Transverse colon (tissue), 4 donors: ENCODE measurements at regions not wholly inside any gene's neighbourhood (a gene's known extent, or its start where the extent isn't known, plus 50 kb on each side); places are given as distances from the start of the nearest gene placed in this dataset.

Experiments used
- EP300 ChIP-seq: sonication (generic); formaldehyde crosslinking; IDR thresholded peaks from one replicate; pipeline ENCODE4 v1.6.1; 2017; ENCODE audit warnings: antibody characterized with exemption, low read depth
- POLR2A ChIP-seq: fragments of 450-650 bp; IDR thresholded peaks from one replicate; pipeline ENCODE4 v1.6.1; 2016; ENCODE audit warnings: antibody characterized with exemption, mild to moderate bottlenecking, moderate library complexity
- POLR2AphosphoS5 ChIP-seq, 3 donors: sonication (generic); formaldehyde crosslinking; IDR thresholded peaks; one replicate each; pipeline ENCODE4 v1.6.1; 2016; ENCODE audit warnings: antibody characterized with exemption in 3 of 3
- TF ChIP-seq, protein P1 (sequence below), 5 experiments: fragments of 200-600 bp in 3 of 5; fragments of 450-650 bp in 2 of 5; sonication (generic) in 3 of 5; IDR thresholded peaks; 1 replicate in 2 of 5; 2 replicates in 3 of 5; pipeline ENCODE4 v1.5.1; 2016 to 2017; ENCODE audit warnings: antibody characterized with exemption in 5 of 5, inconsistent platforms in 3 of 5, mild to moderate bottlenecking in 2 of 5, moderate library complexity in 1 of 5

DNA sequence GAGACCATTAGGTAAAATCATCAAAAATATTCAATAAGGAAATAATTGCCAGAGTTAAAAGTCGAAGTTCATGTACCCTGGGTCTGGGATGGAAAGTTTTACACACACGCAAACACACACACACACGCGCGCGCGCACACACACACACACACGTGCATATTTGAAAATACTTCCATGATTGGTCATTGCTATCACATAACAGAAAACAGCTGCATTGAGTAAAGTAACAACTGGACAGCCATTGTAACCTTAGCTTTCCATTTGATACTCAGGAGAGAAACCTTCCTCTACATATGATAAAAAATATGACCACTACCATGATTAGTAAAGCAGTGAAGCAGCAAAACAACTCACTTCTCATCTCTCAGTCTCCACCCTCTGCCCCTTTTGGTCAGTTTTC is 490.0 kb upstream of the SGCG start:
- TF ChIP-seq, protein P1, sequence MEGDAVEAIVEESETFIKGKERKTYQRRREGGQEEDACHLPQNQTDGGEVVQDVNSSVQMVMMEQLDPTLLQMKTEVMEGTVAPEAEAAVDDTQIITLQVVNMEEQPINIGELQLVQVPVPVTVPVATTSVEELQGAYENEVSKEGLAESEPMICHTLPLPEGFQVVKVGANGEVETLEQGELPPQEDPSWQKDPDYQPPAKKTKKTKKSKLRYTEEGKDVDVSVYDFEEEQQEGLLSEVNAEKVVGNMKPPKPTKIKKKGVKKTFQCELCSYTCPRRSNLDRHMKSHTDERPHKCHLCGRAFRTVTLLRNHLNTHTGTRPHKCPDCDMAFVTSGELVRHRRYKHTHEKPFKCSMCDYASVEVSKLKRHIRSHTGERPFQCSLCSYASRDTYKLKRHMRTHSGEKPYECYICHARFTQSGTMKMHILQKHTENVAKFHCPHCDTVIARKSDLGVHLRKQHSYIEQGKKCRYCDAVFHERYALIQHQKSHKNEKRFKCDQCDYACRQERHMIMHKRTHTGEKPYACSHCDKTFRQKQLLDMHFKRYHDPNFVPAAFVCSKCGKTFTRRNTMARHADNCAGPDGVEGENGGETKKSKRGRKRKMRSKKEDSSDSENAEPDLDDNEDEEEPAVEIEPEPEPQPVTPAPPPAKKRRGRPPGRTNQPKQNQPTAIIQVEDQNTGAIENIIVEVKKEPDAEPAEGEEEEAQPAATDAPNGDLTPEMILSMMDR (IDR thresholded peaks at IDR 0.05), result no peak
- no peak for TF ChIP-seq POLR2AphosphoS5 (IDR thresholded peaks at IDR 0.05)
- TF ChIP-seq EP300, result no peak
- TF ChIP-seq POLR2A, result no peak
